ENCODE measurements at regions not wholly inside any gene's neighbourhood (a gene's known extent, or its start where the extent isn't known, plus 50 kb on each side); places are given as distances from the start of the nearest gene placed in this dataset.

- dilution Hi-C loops (cut with MboI; ENCODE audit: extremely low pct_ligation_motif_present, low sequenced_read_pairs), result no loop called here
- H3K9ac ChIP-seq (ENCODE audit: control insufficient read depth, extremely low read depth, insufficient read depth, low read length), result no peak overlapping the region
- H3K4me1 ChIP-seq (ENCODE audit: control insufficient read depth, extremely low read depth, insufficient read depth, low read length), result no peaks in the 10 kb centered on the region
- no peaks in the 10 kb centered on the region for H3K9me3 ChIP-seq (ENCODE audit: control insufficient read depth, low read depth, low read length)
- no peaks in the 10 kb centered on the region for H3K27me3 ChIP-seq (ENCODE audit: control insufficient read depth, extremely low read depth, insufficient read depth, low read length)
- H3K79me2 ChIP-seq (ENCODE audit: control insufficient read depth, insufficient read depth, low read length), result no peaks in the 10 kb centered on the region
- no peak overlapping the region for H3K4me3 ChIP-seq (ENCODE audit: control insufficient read depth in 2 of 3, extremely low read depth in 1 of 3, insufficient read depth in 2 of 3, low read depth in 1 of 3, low read length in 3 of 3)
- FAIRE-seq, result no peak
- H4K20me1 ChIP-seq (ENCODE audit: control insufficient read depth, extremely low read depth, insufficient read depth, low read length), result no peaks in the 10 kb centered on the region
- H3K9me1 ChIP-seq (ENCODE audit: control insufficient read depth, extremely low read depth, insufficient read depth, low read length), result no peaks in the 10 kb centered on the region
- no peak overlapping the region for H3K27ac ChIP-seq (ENCODE audit: control insufficient read depth, insufficient read depth, low read length)
- H3K36me3 ChIP-seq (ENCODE audit: control insufficient read depth in 2 of 2, extremely low read depth in 1 of 2, insufficient read depth in 2 of 2, low read length in 2 of 2), result no peaks in the 10 kb centered on the region
- no peak for TF ChIP-seq CTCF (optimal IDR thresholded peaks at IDR 0.05 in 1 of 3, IDR thresholded peaks at IDR 0.05 in 1 of 3, conservative IDR thresholded peaks at IDR 0.05 in 1 of 3; ENCODE audit: extremely low read depth in 1 of 3, insufficient read depth in 2 of 3, low read length in 3 of 3)
- TF ChIP-seq EZH2 (IDR thresholded peaks at IDR 0.05; ENCODE audit: low read length), result no peak
- H3K4me2 ChIP-seq (ENCODE audit: control insufficient read depth, extremely low read depth, insufficient read depth, low read depth, low read length), result no peak overlapping the region
- no peak overlapping the region for H2AFZ ChIP-seq (ENCODE audit: control insufficient read depth, low read length)
- DNase-seq (ENCODE audit: low read depth, low spot score), result no peak
Measured at GRCh38 chr4:96626023-96626422, 786.1 kb downstream of the PDHA2 start.

GRCh38 chr4:96630839-96631238, 790.9 kb downstream of the PDHA2 start:
- no peaks in the 10 kb centered on the region for H4K20me1 ChIP-seq (ENCODE audit: control insufficient read depth, extremely low read depth, insufficient read depth, low read length)
- dilution Hi-C loops (cut with MboI; ENCODE audit: extremely low pct_ligation_motif_present, low sequenced_read_pairs), result no loop called here
- DNase-seq (ENCODE audit: low read depth, low spot score), result no peak
- FAIRE-seq, result no peak
- peaks cover 2% of the 10 kb centered on the region for H3K9me3 ChIP-seq (ENCODE audit: control insufficient read depth, low read depth, low read length)
- TF ChIP-seq EZH2 (IDR thresholded peaks at IDR 0.05; ENCODE audit: low read length), result no peak
- no peak for TF ChIP-seq CTCF (optimal IDR thresholded peaks at IDR 0.05 in 1 of 3, IDR thresholded peaks at IDR 0.05 in 1 of 3, conservative IDR thresholded peaks at IDR 0.05 in 1 of 3; ENCODE audit: extremely low read depth in 1 of 3, insufficient read depth in 2 of 3, low read length in 3 of 3)
- no peaks in the 10 kb centered on the region for H3K27me3 ChIP-seq (ENCODE audit: control insufficient read depth, extremely low read depth, insufficient read depth, low read length)
- no peaks in the 10 kb centered on the region for H3K79me2 ChIP-seq (ENCODE audit: control insufficient read depth, insufficient read depth, low read length)
- H3K36me3 ChIP-seq (ENCODE audit: control insufficient read depth in 2 of 2, extremely low read depth in 1 of 2, insufficient read depth in 2 of 2, low read length in 2 of 2), result no peaks in the 10 kb centered on the region
- H3K27ac ChIP-seq (ENCODE audit: control insufficient read depth, insufficient read depth, low read length), result no peak overlapping the region
- H3K9me1 ChIP-seq (ENCODE audit: control insufficient read depth, extremely low read depth, insufficient read depth, low read length), result no peaks in the 10 kb centered on the region
- no peak overlapping the region for H3K9ac ChIP-seq (ENCODE audit: control insufficient read depth, extremely low read depth, insufficient read depth, low read length)
- H3K4me2 ChIP-seq (ENCODE audit: control insufficient read depth, extremely low read depth, insufficient read depth, low read depth, low read length), result no peak overlapping the region
- no peak overlapping the region for H2AFZ ChIP-seq (ENCODE audit: control insufficient read depth, low read length)
- no peaks in the 10 kb centered on the region for H3K4me1 ChIP-seq (ENCODE audit: control insufficient read depth, extremely low read depth, insufficient read depth, low read length)
- H3K4me3 ChIP-seq (ENCODE audit: control insufficient read depth in 2 of 3, extremely low read depth in 1 of 3, insufficient read depth in 2 of 3, low read depth in 1 of 3, low read length in 3 of 3), result no peak overlapping the region

All from keratinocyte (primary cell).